Keratinocyte (primary cell): ENCODE measurements at regions not wholly inside any gene's neighbourhood (a gene's known extent, or its start where the extent isn't known, plus 50 kb on each side); places are given as distances from the start of the nearest gene placed in this dataset.

ENCODE experiments used
- DNase-seq: peaks from one replicate; pipeline ENCODE4 v3.0.0-alpha.2; 2011; ENCODE audit warnings: low read depth, missing footprints, low spot score
- FAIRE-seq: peaks from 2 replicates; lab custom pipeline; 2011; peaks lifted over from hg19 to GRCh38; lab: Jason Lieb, UNC
- H2AFZ ChIP-seq: 2 replicates; pipeline ENCODE4 v1.6.0; 2012; ENCODE audit warnings: low read length, control low read depth, inconsistent platforms; ENCODE audit not compliant: control insufficient read depth
- H3K27ac ChIP-seq: 2 replicates; pipeline ENCODE4 v1.5.1; 2011; ENCODE audit warnings: low read length; ENCODE audit not compliant: control insufficient read depth, insufficient read depth
- H3K27me3 ChIP-seq: 3 replicates; pipeline ENCODE4 v1.6.0; 2011; ENCODE audit warnings: low read length; ENCODE audit not compliant: control insufficient read depth, insufficient read depth; ENCODE audit errors: extremely low read depth
- H3K36me3 ChIP-seq, 2 experiments: 2 replicates in 1 of 2; 3 replicates in 1 of 2; pipeline ENCODE4 v1.5.1; 2011; ENCODE audit warnings: low read length in 2 of 2, mild to moderate bottlenecking in 1 of 2; ENCODE audit not compliant: control insufficient read depth in 2 of 2, insufficient read depth in 2 of 2; ENCODE audit errors: extremely low read depth in 1 of 2
- H3K4me1 ChIP-seq: 3 replicates; pipeline ENCODE4 v1.5.1; 2011; ENCODE audit warnings: low read length; ENCODE audit not compliant: control insufficient read depth, insufficient read depth; ENCODE audit errors: extremely low read depth
- H3K4me2 ChIP-seq: 3 replicates; pipeline ENCODE4 v1.6.0; 2011; ENCODE audit warnings: low read depth, low read length; ENCODE audit not compliant: control insufficient read depth, insufficient read depth; ENCODE audit errors: extremely low read depth
- H3K4me3 ChIP-seq, 3 experiments: fragments of 200-600 bp in 1 of 3; sonication (generic) in 1 of 3; 2 replicates in 2 of 3; 3 replicates in 1 of 3; pipeline ENCODE4 v1.5.1; 2011 to 2016; ENCODE audit warnings: low read length in 3 of 3, mild to moderate bottlenecking in 3 of 3, control low read depth in 2 of 3, inconsistent platforms in 1 of 3, low read depth in 1 of 3, mixed read lengths in 1 of 3, mixed run types in 1 of 3, moderate library complexity in 1 of 3; ENCODE audit not compliant: control insufficient read depth in 2 of 3, insufficient read depth in 2 of 3; ENCODE audit errors: extremely low read depth in 1 of 3
- H3K79me2 ChIP-seq: 2 replicates; pipeline ENCODE4 v1.6.0; 2012; ENCODE audit warnings: low read length; ENCODE audit not compliant: control insufficient read depth, insufficient read depth
- H3K9ac ChIP-seq: 3 replicates; pipeline ENCODE4 v1.6.0; 2011; ENCODE audit warnings: low read length; ENCODE audit not compliant: control insufficient read depth, insufficient read depth; ENCODE audit errors: extremely low read depth
- H3K9me1 ChIP-seq: 3 replicates; pipeline ENCODE4 v1.6.0; 2011; ENCODE audit warnings: low read length; ENCODE audit not compliant: control insufficient read depth, insufficient read depth; ENCODE audit errors: extremely low read depth
- H3K9me3 ChIP-seq: 2 replicates; pipeline ENCODE4 v1.5.1; 2012; ENCODE audit warnings: low read depth, low read length; ENCODE audit not compliant: control insufficient read depth
- H4K20me1 ChIP-seq: 3 replicates; pipeline ENCODE4 v1.6.0; 2011; ENCODE audit warnings: low read length; ENCODE audit not compliant: control insufficient read depth, insufficient read depth; ENCODE audit errors: extremely low read depth
- EZH2 ChIP-seq: IDR thresholded peaks from one replicate; pipeline ENCODE4 v1.6.1; 2012; ENCODE audit warnings: inconsistent platforms, mild to moderate bottlenecking, low read length, moderate library complexity
- dilution Hi-C: fragments of 300-500 bp; cut with MboI; formaldehyde crosslinking; loops from one replicate; pipeline ENCODE4 v1.7.0; 2020; ENCODE audit warnings: low sequenced_read_pairs; ENCODE audit not compliant: extremely low pct_ligation_motif_present
- TF ChIP-seq, protein P1 (sequence below), 3 experiments: IDR thresholded peaks in 1 of 3; conservative IDR thresholded peaks in 1 of 3; optimal IDR thresholded peaks in 1 of 3; 2 replicates in 2 of 3; 3 replicates in 1 of 3; pipeline versions ENCODE3 to v1.5.1; 2011; ENCODE audit warnings: low read length in 3 of 3, mild to moderate bottlenecking in 3 of 3, moderate library complexity in 2 of 3, control low read depth in 1 of 3, inconsistent platforms in 1 of 3; ENCODE audit not compliant: insufficient read depth in 2 of 3; ENCODE audit errors: extremely low read depth in 1 of 3

DNA sequence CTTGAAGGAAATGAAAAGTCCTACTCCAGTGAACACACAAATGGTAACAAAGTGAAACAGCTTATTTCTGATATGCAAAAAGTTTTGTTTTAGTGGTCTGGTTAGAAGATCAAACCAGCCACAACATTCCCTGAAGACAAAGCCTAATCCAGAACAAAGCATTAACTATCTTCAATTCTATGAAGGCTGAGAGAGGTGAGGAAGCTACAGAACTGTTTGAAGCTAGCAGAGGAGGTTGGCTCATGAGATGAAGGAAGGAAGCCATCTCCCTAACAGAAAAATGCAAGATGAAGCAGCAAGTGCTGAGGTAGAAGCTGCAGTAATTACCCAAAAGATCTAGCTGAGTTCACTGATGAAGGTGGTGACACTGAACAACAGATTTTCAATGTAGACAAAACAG is 168.4 kb downstream of the IGLL1 start:
- H4K20me1 ChIP-seq, result no peaks in the 10 kb centered on the region
- H3K36me3 ChIP-seq, result no peaks in the 10 kb centered on the region
- H3K79me2 ChIP-seq, result no peaks in the 10 kb centered on the region
- dilution Hi-C loops, result no loop called here
- no peak overlapping the region for H3K9ac ChIP-seq
- no peaks in the 10 kb centered on the region for H3K9me3 ChIP-seq
- DNase-seq (no peak), FAIRE-seq (no peak)
- no peaks in the 10 kb centered on the region for H3K9me1 ChIP-seq
- H2AFZ ChIP-seq, result no peak overlapping the region
- no peak overlapping the region for H3K27ac ChIP-seq
- TF ChIP-seq, protein P1, sequence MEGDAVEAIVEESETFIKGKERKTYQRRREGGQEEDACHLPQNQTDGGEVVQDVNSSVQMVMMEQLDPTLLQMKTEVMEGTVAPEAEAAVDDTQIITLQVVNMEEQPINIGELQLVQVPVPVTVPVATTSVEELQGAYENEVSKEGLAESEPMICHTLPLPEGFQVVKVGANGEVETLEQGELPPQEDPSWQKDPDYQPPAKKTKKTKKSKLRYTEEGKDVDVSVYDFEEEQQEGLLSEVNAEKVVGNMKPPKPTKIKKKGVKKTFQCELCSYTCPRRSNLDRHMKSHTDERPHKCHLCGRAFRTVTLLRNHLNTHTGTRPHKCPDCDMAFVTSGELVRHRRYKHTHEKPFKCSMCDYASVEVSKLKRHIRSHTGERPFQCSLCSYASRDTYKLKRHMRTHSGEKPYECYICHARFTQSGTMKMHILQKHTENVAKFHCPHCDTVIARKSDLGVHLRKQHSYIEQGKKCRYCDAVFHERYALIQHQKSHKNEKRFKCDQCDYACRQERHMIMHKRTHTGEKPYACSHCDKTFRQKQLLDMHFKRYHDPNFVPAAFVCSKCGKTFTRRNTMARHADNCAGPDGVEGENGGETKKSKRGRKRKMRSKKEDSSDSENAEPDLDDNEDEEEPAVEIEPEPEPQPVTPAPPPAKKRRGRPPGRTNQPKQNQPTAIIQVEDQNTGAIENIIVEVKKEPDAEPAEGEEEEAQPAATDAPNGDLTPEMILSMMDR (optimal IDR thresholded peaks at IDR 0.05 in 1 of 3, IDR thresholded peaks at IDR 0.05 in 1 of 3, conservative IDR thresholded peaks at IDR 0.05 in 1 of 3; ENCODE audit: extremely low read depth in 1 of 3, insufficient read depth in 2 of 3, low read length in 3 of 3), result no peak
- no peak for TF ChIP-seq EZH2
- no peak overlapping the region for H3K4me2 ChIP-seq
- H3K27me3 ChIP-seq, result peaks cover 4% of the 10 kb centered on the region
- H3K4me1 ChIP-seq, result no peaks in the 10 kb centered on the region
- no peak overlapping the region for H3K4me3 ChIP-seq

DNA sequence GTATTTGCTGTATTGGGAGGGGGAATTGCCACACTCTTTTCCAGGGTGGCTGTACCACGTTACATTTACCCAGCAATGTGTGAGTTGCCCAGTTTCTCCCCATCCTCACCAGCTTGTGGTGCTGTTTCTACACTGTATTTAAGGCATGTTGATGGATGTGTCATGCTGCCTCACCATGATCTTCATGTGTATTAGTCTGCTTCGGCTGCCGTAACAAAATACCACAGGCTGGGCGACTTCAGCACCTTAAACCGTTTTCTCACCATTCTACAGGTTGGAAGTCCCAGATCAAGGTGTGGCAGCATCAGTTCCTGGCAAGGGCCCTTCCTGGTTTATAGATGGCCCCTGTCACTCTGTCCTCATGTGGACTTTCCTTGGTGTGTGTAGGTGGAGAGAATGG is 169.7 kb downstream of the IGLL1 start:
- no peaks in the 10 kb centered on the region for H3K9me3 ChIP-seq
- H3K4me2 ChIP-seq, result no peak overlapping the region
- no peaks in the 10 kb centered on the region for H3K36me3 ChIP-seq
- dilution Hi-C loops, result no loop called here
- H3K9ac ChIP-seq, result no peak overlapping the region
- H3K4me1 ChIP-seq, result no peaks in the 10 kb centered on the region
- no peak for DNase-seq
- H3K79me2 ChIP-seq, result no peaks in the 10 kb centered on the region
- H3K27ac ChIP-seq, result no peak overlapping the region
- TF ChIP-seq, protein P1 (optimal IDR thresholded peaks at IDR 0.05 in 1 of 3, IDR thresholded peaks at IDR 0.05 in 1 of 3, conservative IDR thresholded peaks at IDR 0.05 in 1 of 3; ENCODE audit: extremely low read depth in 1 of 3, insufficient read depth in 2 of 3, low read length in 3 of 3), result no peak
- no peak for TF ChIP-seq EZH2
- H3K27me3 ChIP-seq, result peaks cover 4% of the 10 kb centered on the region
- no peak overlapping the region for H3K4me3 ChIP-seq
- no peaks in the 10 kb centered on the region for H4K20me1 ChIP-seq
- no peak overlapping the region for H2AFZ ChIP-seq
- no peak for FAIRE-seq
- no peaks in the 10 kb centered on the region for H3K9me1 ChIP-seq
